HG02798 (cell line): ENCODE measurements at regions not wholly inside any gene's neighbourhood (a gene's known extent, or its start where the extent isn't known, plus 50 kb on each side); places are given as distances from the start of the nearest gene placed in this dataset.
"Not testable (repeated sequence)": the region's sequence is repeated elsewhere in the genome, so short reads cannot be mapped to it uniquely, and the experiment has no call there.

Experiments used
- ATAC-seq: cut with Tn5 transposase; IDR thresholded peaks from one replicate; pipeline ENCODE4 v1.9.1; 2021; ENCODE audit warnings: mild to moderate bottlenecking; ENCODE audit not compliant: unreplicated experiment, poor library complexity

GRCh38 chr1:209172792-209173542 is 410.5 kb upstream of the CAMK1G start:
- ATAC-seq = not testable (repeated sequence)

GRCh38 chr1:209173796-209174195 is 409.7 kb upstream of the CAMK1G start:
- ATAC-seq = not testable (repeated sequence)

GRCh38 chr1:209176866-209177430 is 406.6 kb upstream of the CAMK1G start:
- no peak for ATAC-seq

DNA sequence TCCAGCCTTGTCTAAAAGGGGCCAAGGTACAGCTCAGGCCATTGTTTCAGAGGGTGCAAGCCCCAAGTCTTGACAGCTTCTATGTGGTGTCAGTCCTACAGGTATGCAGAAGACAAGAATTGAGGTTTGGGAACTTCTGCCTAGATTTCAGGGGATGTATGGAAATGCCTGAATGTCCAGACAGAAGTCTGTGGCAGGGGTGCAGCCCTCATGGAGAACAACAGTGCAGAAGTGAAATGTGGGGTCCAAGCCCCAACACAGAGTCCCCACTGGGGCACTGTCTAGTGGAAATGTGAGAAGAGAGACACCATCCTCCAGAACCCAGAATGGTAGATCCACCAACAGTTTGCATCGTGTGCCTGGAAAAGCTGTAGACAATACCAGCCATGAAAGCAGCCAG is 400.3 kb upstream of the CAMK1G start:
- no peak for ATAC-seq

- ATAC-seq = no peak
These were observed 395.9 kb upstream of the CAMK1G start for GRCh38 chr1:209187589-209187988.

- peak; percentile 94 for ATAC-seq
These were observed 392.8 kb upstream of the CAMK1G start for GRCh38 chr1:209190591-209191261.

GRCh38 chr1:209191262-209191634 is 392.3 kb upstream of the CAMK1G start:
- no peak for ATAC-seq

DNA sequence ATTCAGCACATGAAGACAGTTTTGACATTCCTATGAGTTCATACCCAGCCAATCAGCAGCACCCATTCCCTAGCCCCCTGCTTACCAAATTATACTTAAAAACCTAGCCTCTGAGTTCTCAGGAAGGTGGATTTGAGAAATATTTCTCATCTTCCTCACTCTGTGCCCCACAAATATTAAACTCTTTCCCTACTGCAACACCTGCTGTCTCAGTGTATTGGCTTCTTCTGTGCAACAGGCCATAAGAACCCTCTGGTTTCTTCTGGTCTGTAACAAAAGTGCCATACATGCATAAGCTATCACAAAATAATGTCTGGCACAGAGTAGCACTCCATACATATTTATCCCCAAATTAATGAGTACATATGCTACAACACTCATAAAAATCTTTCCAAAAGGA is 387.4 kb upstream of the CAMK1G start:
- ATAC-seq = no peak

- no peak for ATAC-seq
These were observed 384.4 kb upstream of the CAMK1G start for GRCh38 chr1:209198961-209199750.

DNA sequence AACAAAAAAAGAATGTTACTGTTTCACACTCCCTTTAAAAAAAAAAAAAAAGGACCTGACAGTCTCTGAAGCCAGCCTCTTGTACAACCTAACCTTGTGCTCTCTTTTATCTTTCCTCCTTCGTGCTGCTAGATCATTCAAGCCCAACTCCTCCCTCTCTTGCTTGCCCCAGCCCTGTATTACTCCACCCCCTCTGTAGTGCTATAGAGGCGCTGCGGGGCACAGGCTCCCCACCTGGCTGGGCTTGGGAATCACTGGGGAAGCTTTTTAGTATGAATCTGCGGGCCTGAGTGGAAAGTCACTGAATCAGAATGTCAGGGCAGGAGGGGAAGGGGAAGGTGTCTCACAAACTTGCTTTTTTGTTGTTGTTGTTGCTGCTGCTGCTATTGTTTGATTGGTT is 383.7 kb upstream of the CAMK1G start:
- ATAC-seq = no peak

GRCh38 chr1:209202321-209202720 is 381.2 kb upstream of the CAMK1G start:
- ATAC-seq = not testable (repeated sequence)

- ATAC-seq = no peak
These were observed 380.5 kb upstream of the CAMK1G start for GRCh38 chr1:209202830-209203532.

- no peak for ATAC-seq
These were observed 380.0 kb upstream of the CAMK1G start for GRCh38 chr1:209203533-209203895.

DNA sequence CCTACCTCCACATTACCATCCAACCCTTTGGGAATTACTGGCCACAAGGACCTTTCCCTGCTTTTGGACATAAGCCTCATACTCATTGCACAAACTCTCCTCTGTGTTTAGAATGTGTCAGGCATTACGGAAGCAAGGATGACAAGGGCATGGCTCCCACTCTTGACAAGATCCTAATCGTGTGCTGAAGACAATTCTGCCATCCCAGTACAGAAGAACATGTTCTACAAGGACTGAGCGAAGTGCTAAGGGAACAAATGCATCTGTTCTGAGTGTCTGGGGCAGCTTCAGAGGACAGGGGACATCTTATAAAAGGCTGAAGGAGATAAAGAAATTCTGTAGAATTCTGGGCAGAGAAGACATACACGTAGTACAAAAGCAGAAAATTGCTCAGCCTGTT is 378.5 kb upstream of the CAMK1G start:
- ATAC-seq = no peak

GRCh38 chr1:209207126-209207700 is 376.3 kb upstream of the CAMK1G start:
- peak; percentile 13 for ATAC-seq

DNA sequence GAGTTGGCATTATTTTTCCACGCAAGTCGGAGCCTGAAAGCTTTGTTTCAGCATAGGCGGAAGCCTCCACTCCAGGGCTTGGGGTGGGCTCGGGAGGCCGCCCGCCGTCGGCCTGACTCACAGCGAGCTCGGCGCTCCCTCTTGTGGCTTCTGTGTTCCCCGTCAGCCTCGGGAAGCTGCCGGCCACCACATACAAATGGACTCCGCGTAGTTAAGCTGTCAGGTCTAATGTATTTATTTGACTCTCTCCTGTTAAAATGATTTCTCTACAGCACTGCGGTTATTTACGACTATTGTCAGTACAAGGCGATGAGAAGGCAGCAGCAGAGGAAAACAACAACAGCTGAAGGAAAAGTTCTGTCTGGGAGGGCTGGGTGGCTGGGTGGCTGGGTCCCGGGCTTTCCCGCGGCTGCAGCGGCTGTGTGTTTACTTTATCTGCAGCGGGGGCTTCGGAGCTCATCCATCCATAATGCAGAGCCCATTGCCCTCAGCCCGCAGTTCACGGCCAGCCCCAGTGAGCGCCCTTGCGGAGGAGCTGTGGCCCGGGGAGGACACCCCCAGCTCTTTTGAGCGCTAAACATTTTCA is 375.7 kb upstream of the CAMK1G start:
- peak; percentile 74 for ATAC-seq

GRCh38 chr1:209208648-209209047 is 374.9 kb upstream of the CAMK1G start:
- no peak for ATAC-seq

DNA sequence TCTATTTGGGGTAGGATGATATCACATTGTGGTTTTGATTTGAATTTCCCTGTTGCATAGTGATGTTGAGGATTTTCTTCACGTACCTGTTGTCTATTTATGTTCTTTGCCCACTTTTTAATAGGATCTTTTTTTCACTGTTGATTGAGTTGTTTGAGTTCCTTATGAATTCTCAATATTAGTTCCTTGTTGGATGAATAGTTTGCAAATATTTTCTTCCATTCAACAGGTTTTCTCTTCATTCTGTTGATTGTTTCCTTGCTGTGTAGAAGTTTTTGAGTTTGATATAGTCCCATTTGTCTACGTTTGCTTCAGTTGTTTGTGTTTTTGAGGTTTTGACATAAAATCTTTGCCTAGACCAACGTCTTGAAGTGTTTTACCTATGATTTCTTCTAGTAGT is 369.5 kb upstream of the CAMK1G start:
- ATAC-seq = no peak

DNA sequence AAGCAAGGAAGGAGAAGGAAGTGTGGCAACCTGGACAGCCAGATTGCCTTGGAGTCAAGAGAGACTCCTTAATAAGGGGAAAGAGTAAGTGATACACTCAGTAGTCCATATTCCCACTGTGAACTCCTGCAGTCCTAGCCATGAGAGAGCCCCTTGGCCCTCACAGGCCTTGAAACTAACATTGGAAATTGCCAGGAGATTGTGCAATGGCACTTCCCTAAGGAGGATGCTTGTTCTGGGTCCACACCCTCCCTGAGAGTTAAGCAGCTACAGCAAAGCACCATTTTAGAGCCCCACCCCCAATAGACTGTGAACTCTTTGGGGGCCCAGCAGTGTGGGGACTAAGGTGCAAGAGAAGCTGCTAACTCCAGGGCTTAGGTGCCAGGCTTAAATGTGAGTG is 367.7 kb upstream of the CAMK1G start:
- no peak for ATAC-seq

DNA sequence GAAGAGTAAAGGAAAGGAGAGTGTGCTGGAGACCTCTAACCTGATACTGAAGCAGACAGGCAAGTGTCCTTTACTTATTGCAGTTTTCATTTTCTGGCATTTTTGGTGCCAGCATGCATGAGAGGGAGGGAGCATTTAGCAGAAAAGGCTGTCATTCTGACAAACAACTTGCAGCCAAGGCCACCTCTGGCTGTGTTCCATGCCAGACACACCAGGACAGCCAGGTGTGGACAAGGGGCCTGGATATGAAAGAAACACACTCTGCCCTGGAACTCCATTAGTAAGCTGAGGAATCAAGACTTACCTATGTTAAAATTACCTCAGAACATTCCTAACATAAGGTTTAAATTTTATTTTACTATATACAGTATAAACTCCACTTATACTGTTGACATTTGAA is 365.4 kb upstream of the CAMK1G start:
- no peak for ATAC-seq
